Pancreas (tissue), 10 donors: ENCODE measurements at regions not wholly inside any gene's neighbourhood (a gene's known extent, or its start where the extent isn't known, plus 50 kb on each side); places are given as distances from the start of the nearest gene placed in this dataset.

Experiments
- ATAC-seq, 4 donors: fragments of 200-7000 bp; cut with Tn5 transposase; one replicate each; pipeline versions ENCODE4 v1.8.0 to v1.9.1; 2020; ENCODE audit warnings: mild to moderate bottlenecking in 4 of 4, moderate library complexity in 4 of 4
- DNase-seq, 6 donors: peaks; one replicate each; pipeline ENCODE4 v3.0.0-alpha.2; 2020
- FAIRE-seq: peaks from 2 replicates; lab custom pipeline; 2012; peaks lifted over from hg19 to GRCh38; lab: Jason Lieb, UNC
- H3K27ac ChIP-seq, 4 donors: fragments of 200-600 bp; sonication (generic); 1 replicate in 3 of 4; 2 replicates in 1 of 4; pipeline versions ENCODE4 v1.5.0 to v1.8.0; 2020
- H3K27me3 ChIP-seq, 4 donors: fragments of 200-600 bp; one replicate each; pipeline ENCODE4 v1.8.0; 2021
- H3K36me3 ChIP-seq, 3 donors: fragments of 200-600 bp; sonication (generic) in 1 of 3; one replicate each; pipeline versions ENCODE4 v1.5.0 to v1.8.0; 2020 to 2021
- H3K4me1 ChIP-seq, 3 donors: fragments of 200-600 bp; one replicate each; pipeline ENCODE4 v1.8.0; 2021
- H3K4me3 ChIP-seq, 4 donors: fragments of 200-600 bp; sonication (generic) in 2 of 4; one replicate each; pipeline versions ENCODE4 v1.5.0 to v1.8.0; 2020 to 2021
- H3K9me3 ChIP-seq, 4 donors: fragments of 200-600 bp; one replicate each; pipeline ENCODE4 v1.8.0; 2021
- WGBS, 2 donors: extraction: QIAGEN DNeasy Blood & Tissue Kit; methylation state at CpG; one replicate each; pipeline ENCODE4 v1.1.7; 2013; 5-methylcytosine and 5-hydroxymethylcytosine counted together
- intact Hi-C, 3 donors: fragments of 100-400 bp; cut with DNase I; formaldehyde crosslinking; loops; one replicate each; pipeline versions ENCODE4 v1.11.1 to v1.14.2; 2022
- TF ChIP-seq, protein P1 (sequence below), 4 donors: fragments of 200-600 bp; sonication (generic) in 3 of 4; IDR thresholded peaks; one replicate each; pipeline versions ENCODE4 v1.5.0 to v1.8.0; 2021; ENCODE audit warnings: antibody characterized with exemption in 4 of 4
- donor health status: healthy with polysubstance abuse.
- donor health status: DM: no; HTN: no; CAD: no; lungs with moderate emphysema.
- donor health status: DM: no; HTN: no; CAD: no.
- donor health status: control.
- donor health status: control.
- donor health status: Bipolar disorder and iron deficiency.
- donor health status: DM: yes; HTN: yes; CAD: no.
- donor health status: DM: no; HTN: no; CAD: no.
- donor health status: DM: no; HTN: no; CAD: no.
- donor health status: DM: yes; HTN: yes; CAD: no.

DNA sequence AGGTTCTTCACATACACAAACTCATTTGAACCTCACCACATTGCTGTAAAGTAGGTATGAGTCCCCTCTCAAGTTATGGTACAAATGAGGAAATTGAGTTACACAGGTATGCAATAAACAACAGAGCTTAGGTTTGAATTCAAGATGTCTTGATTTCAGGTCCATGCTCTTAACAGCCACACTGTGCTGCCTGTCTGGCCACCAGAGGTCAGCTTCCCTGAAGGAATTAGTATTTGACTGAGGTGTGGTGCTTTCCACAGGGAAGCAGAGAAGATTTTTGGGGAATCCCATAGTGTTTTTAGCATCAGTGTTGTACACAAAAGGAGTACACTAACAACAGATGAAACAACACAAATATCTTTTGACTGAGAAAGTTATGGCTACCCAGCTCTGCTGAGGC, 94.4 kb upstream of the ITGA1 start:
- DNase-seq (no peak), ATAC-seq (peak in 2 of 4 donors; percentile 61 to 70), FAIRE-seq (no peak)
- Histone ChIP-seq H3K4me3 (no peak overlapping the region), H3K36me3 (no peaks in the 10 kb centered on the region), H3K27me3 (no peaks in the 10 kb centered on the region), H3K4me1 (peaks cover 0 to 2% (median 0%) of the 10 kb centered on the region in 3 donors), H3K9me3 (no peaks in the 10 kb centered on the region), H3K27ac (no peak overlapping the region)
- TF ChIP-seq, protein P1, sequence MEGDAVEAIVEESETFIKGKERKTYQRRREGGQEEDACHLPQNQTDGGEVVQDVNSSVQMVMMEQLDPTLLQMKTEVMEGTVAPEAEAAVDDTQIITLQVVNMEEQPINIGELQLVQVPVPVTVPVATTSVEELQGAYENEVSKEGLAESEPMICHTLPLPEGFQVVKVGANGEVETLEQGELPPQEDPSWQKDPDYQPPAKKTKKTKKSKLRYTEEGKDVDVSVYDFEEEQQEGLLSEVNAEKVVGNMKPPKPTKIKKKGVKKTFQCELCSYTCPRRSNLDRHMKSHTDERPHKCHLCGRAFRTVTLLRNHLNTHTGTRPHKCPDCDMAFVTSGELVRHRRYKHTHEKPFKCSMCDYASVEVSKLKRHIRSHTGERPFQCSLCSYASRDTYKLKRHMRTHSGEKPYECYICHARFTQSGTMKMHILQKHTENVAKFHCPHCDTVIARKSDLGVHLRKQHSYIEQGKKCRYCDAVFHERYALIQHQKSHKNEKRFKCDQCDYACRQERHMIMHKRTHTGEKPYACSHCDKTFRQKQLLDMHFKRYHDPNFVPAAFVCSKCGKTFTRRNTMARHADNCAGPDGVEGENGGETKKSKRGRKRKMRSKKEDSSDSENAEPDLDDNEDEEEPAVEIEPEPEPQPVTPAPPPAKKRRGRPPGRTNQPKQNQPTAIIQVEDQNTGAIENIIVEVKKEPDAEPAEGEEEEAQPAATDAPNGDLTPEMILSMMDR (IDR thresholded peaks at IDR 0.05), result peak in 2 of 4 donors; percentile 10 to 21
- intact Hi-C loops, result no loop called here

DNA sequence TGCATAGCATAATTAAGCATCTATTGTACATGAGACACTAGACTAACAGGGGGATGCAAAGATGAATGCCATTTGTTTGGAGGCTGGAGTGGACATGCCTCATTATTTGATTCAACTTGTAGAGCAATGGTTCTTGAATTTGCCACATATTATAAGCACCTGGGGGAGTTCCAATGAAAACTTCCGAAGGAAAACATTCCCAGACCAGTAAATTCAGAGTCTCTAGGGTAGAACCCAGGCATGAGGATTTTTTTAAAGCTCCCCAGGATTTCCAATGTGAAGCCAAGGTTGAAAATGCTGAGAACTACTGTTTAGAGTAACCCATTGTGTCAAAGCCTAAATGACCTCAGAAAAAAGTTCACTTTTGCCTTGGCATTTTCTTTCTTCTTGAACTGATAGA, 93.9 kb upstream of the ITGA1 start:
- FAIRE-seq (no peak), DNase-seq (no peak), ATAC-seq (no peak)
- intact Hi-C loops, result no loop called here
- H3K27me3 ChIP-seq, result no peaks in the 10 kb centered on the region
- no peaks in the 10 kb centered on the region for H3K36me3 ChIP-seq
- H3K4me1 ChIP-seq, result peaks cover 0 to 2% (median 0%) of the 10 kb centered on the region in 3 donors
- H3K4me3 ChIP-seq, result no peak overlapping the region
- no peaks in the 10 kb centered on the region for H3K9me3 ChIP-seq
- TF ChIP-seq, protein P1 (IDR thresholded peaks at IDR 0.05), result no peak
- WGBS, 2 donors, result 78 to 81% methylated on average over 1 of the region's 1 CpG
- H3K27ac ChIP-seq, result no peak overlapping the region

GRCh38 chr5:52694648-52695047, 93.1 kb upstream of the ITGA1 start:
- H3K27me3 ChIP-seq, result no peaks in the 10 kb centered on the region
- TF ChIP-seq, protein P1 (IDR thresholded peaks at IDR 0.05), result no peak
- no peak for DNase-seq
- ATAC-seq, result no peak
- no peak overlapping the region for H3K4me3 ChIP-seq
- intact Hi-C loops, result no loop called here
- no peaks in the 10 kb centered on the region for H3K9me3 ChIP-seq
- 72 to 83% methylated on average over 3 of the region's 3 CpGs for WGBS, 2 donors
- H3K36me3 ChIP-seq, result no peaks in the 10 kb centered on the region
- peaks cover 0 to 2% (median 0%) of the 10 kb centered on the region in 3 donors for H3K4me1 ChIP-seq
- no peak for FAIRE-seq
- H3K27ac ChIP-seq, result no peak overlapping the region

DNA sequence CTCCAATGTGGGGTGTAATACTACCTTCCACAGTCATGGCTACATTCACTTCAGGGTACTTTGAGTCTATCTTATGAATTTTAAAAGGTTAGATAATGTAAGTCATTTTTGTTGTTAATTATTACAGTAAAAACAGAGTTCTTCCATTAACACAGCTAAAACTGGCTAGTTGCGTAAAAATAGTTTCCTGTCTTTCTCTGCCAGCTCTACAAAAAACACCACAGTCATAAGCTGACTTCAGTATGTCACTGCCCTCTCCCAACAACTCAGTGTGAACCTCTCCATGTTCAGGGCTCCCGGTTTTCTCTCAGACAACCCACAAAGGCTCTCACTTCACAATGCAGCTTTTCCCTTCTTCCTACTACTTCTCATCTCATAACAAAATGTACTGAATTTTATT, 84.8 kb upstream of the ITGA1 start:
- TF ChIP-seq, protein P1 (IDR thresholded peaks at IDR 0.05), result no peak
- Histone ChIP-seq H3K27ac (no peak overlapping the region), H3K4me3 (no peak overlapping the region), H3K27me3 (no peaks in the 10 kb centered on the region), H3K9me3 (no peaks in the 10 kb centered on the region), H3K4me1 (no peaks in the 10 kb centered on the region), H3K36me3 (no peaks in the 10 kb centered on the region)
- FAIRE-seq (no peak), DNase-seq (no peak), ATAC-seq (peak in 1 of 4 donors; percentile 44)
- WGBS, 2 donors, result 76% methylated on average over 2 of the region's 2 CpGs
- intact Hi-C loops, result no loop called here

DNA sequence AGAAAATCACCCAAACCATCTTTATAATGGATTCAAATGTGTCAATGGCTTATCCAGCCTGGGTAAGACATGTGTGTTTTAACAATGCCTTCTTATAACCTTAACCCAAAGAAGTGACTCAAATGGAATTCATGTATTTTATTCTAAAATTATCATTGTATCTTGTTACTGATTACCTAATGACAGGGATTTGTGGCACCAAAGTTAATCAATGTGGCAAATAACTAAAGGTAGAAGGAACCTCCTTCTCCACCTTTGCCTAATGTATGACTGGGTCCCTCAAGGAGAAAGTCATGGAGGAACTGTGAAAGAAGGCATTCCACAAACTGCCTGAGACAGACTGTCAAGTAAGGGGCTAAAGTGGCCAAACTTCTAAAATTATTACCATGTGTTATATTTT, 84.4 kb upstream of the ITGA1 start:
- no peak for ATAC-seq
- Histone ChIP-seq H3K4me3 (no peak overlapping the region), H3K9me3 (no peaks in the 10 kb centered on the region), H3K27ac (no peak overlapping the region), H3K36me3 (no peaks in the 10 kb centered on the region), H3K27me3 (no peaks in the 10 kb centered on the region), H3K4me1 (no peaks in the 10 kb centered on the region)
- FAIRE-seq, result no peak
- no peak for DNase-seq
- intact Hi-C loops, result no loop called here
- TF ChIP-seq, protein P1 (IDR thresholded peaks at IDR 0.05), result no peak
